Suprapubic skin (tissue), 4 donors: ENCODE measurements at regions not wholly inside any gene's neighbourhood (a gene's known extent, or its start where the extent isn't known, plus 50 kb on each side); places are given as distances from the start of the nearest gene placed in this dataset.

Experiments
- EP300 ChIP-seq: sonication (generic); formaldehyde crosslinking; IDR thresholded peaks from one replicate; pipeline ENCODE4 v1.6.1; 2017; ENCODE audit warnings: antibody characterized with exemption
- POLR2A ChIP-seq, 2 donors: fragments of 450-650 bp; IDR thresholded peaks; one replicate each; pipeline ENCODE4 v1.6.1; 2017; ENCODE audit warnings: antibody characterized with exemption in 2 of 2, mild to moderate bottlenecking in 2 of 2, moderate library complexity in 2 of 2
- POLR2AphosphoS5 ChIP-seq, 3 donors: sonication (generic); formaldehyde crosslinking; IDR thresholded peaks; one replicate each; pipeline ENCODE4 v1.6.1; 2017; ENCODE audit warnings: antibody characterized with exemption in 3 of 3
- TF ChIP-seq, protein P1 (sequence below), 2 donors: fragments of 200-600 bp in 1 of 2; fragments of 450-650 bp in 1 of 2; sonication (generic) in 1 of 2; IDR thresholded peaks; one replicate each; pipeline ENCODE4 v1.5.1; 2016 to 2019; ENCODE audit warnings: antibody characterized with exemption in 2 of 2, mild to moderate bottlenecking in 1 of 2, moderate library complexity in 1 of 2

DNA sequence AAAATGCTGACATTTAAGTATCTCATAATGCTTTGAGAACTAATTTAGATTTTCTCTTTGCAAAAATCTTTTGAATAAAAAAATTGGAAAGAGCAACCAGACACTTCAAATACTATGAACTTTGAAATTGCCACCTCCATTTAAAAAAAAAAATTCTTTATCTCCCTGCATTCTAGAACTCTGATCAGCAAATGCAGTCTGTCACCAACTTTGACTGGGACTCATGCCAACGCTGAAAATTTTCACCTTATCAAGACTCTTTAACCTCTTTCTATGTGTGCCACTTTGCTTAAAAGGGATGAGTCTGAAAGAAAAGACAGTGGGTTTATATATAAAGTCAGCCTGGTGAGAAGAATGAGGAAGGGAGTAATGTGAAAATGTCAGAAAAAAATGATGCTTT lies 191.2 kb upstream of the ARPP21 start:
- TF ChIP-seq POLR2A (IDR thresholded peaks at IDR 0.05) (no peak), EP300 (no peak), POLR2AphosphoS5 (IDR thresholded peaks at IDR 0.05) (no peak)
- TF ChIP-seq, protein P1, sequence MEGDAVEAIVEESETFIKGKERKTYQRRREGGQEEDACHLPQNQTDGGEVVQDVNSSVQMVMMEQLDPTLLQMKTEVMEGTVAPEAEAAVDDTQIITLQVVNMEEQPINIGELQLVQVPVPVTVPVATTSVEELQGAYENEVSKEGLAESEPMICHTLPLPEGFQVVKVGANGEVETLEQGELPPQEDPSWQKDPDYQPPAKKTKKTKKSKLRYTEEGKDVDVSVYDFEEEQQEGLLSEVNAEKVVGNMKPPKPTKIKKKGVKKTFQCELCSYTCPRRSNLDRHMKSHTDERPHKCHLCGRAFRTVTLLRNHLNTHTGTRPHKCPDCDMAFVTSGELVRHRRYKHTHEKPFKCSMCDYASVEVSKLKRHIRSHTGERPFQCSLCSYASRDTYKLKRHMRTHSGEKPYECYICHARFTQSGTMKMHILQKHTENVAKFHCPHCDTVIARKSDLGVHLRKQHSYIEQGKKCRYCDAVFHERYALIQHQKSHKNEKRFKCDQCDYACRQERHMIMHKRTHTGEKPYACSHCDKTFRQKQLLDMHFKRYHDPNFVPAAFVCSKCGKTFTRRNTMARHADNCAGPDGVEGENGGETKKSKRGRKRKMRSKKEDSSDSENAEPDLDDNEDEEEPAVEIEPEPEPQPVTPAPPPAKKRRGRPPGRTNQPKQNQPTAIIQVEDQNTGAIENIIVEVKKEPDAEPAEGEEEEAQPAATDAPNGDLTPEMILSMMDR (IDR thresholded peaks at IDR 0.05) = no peak
